Keratinocyte (primary cell): ENCODE measurements at regions not wholly inside any gene's neighbourhood (a gene's known extent, or its start where the extent isn't known, plus 50 kb on each side); places are given as distances from the start of the nearest gene placed in this dataset.

Experiments
- DNase-seq: peaks from one replicate; pipeline ENCODE4 v3.0.0-alpha.2; 2011; ENCODE audit warnings: low read depth, missing footprints, low spot score
- FAIRE-seq: peaks from 2 replicates; lab custom pipeline; 2011; peaks lifted over from hg19 to GRCh38; lab: Jason Lieb, UNC
- H2AFZ ChIP-seq: 2 replicates; pipeline ENCODE4 v1.6.0; 2012; ENCODE audit warnings: low read length, control low read depth, inconsistent platforms; ENCODE audit not compliant: control insufficient read depth
- H3K27ac ChIP-seq: 2 replicates; pipeline ENCODE4 v1.5.1; 2011; ENCODE audit warnings: low read length; ENCODE audit not compliant: control insufficient read depth, insufficient read depth
- H3K27me3 ChIP-seq: 3 replicates; pipeline ENCODE4 v1.6.0; 2011; ENCODE audit warnings: low read length; ENCODE audit not compliant: control insufficient read depth, insufficient read depth; ENCODE audit errors: extremely low read depth
- H3K36me3 ChIP-seq, 2 experiments: 2 replicates in 1 of 2; 3 replicates in 1 of 2; pipeline ENCODE4 v1.5.1; 2011; ENCODE audit warnings: low read length in 2 of 2, mild to moderate bottlenecking in 1 of 2; ENCODE audit not compliant: control insufficient read depth in 2 of 2, insufficient read depth in 2 of 2; ENCODE audit errors: extremely low read depth in 1 of 2
- H3K4me1 ChIP-seq: 3 replicates; pipeline ENCODE4 v1.5.1; 2011; ENCODE audit warnings: low read length; ENCODE audit not compliant: control insufficient read depth, insufficient read depth; ENCODE audit errors: extremely low read depth
- H3K4me2 ChIP-seq: 3 replicates; pipeline ENCODE4 v1.6.0; 2011; ENCODE audit warnings: low read depth, low read length; ENCODE audit not compliant: control insufficient read depth, insufficient read depth; ENCODE audit errors: extremely low read depth
- H3K4me3 ChIP-seq, 3 experiments: fragments of 200-600 bp in 1 of 3; sonication (generic) in 1 of 3; 2 replicates in 2 of 3; 3 replicates in 1 of 3; pipeline ENCODE4 v1.5.1; 2011 to 2016; ENCODE audit warnings: low read length in 3 of 3, mild to moderate bottlenecking in 3 of 3, control low read depth in 2 of 3, inconsistent platforms in 1 of 3, low read depth in 1 of 3, mixed read lengths in 1 of 3, mixed run types in 1 of 3, moderate library complexity in 1 of 3; ENCODE audit not compliant: control insufficient read depth in 2 of 3, insufficient read depth in 2 of 3; ENCODE audit errors: extremely low read depth in 1 of 3
- H3K79me2 ChIP-seq: 2 replicates; pipeline ENCODE4 v1.6.0; 2012; ENCODE audit warnings: low read length; ENCODE audit not compliant: control insufficient read depth, insufficient read depth
- H3K9ac ChIP-seq: 3 replicates; pipeline ENCODE4 v1.6.0; 2011; ENCODE audit warnings: low read length; ENCODE audit not compliant: control insufficient read depth, insufficient read depth; ENCODE audit errors: extremely low read depth
- H3K9me1 ChIP-seq: 3 replicates; pipeline ENCODE4 v1.6.0; 2011; ENCODE audit warnings: low read length; ENCODE audit not compliant: control insufficient read depth, insufficient read depth; ENCODE audit errors: extremely low read depth
- H3K9me3 ChIP-seq: 2 replicates; pipeline ENCODE4 v1.5.1; 2012; ENCODE audit warnings: low read depth, low read length; ENCODE audit not compliant: control insufficient read depth
- H4K20me1 ChIP-seq: 3 replicates; pipeline ENCODE4 v1.6.0; 2011; ENCODE audit warnings: low read length; ENCODE audit not compliant: control insufficient read depth, insufficient read depth; ENCODE audit errors: extremely low read depth
- CTCF ChIP-seq, 3 experiments: IDR thresholded peaks in 1 of 3; conservative IDR thresholded peaks in 1 of 3; optimal IDR thresholded peaks in 1 of 3; 2 replicates in 2 of 3; 3 replicates in 1 of 3; pipeline versions ENCODE3 to v1.5.1; 2011; ENCODE audit warnings: low read length in 3 of 3, mild to moderate bottlenecking in 3 of 3, moderate library complexity in 2 of 3, control low read depth in 1 of 3, inconsistent platforms in 1 of 3; ENCODE audit not compliant: insufficient read depth in 2 of 3; ENCODE audit errors: extremely low read depth in 1 of 3
- EZH2 ChIP-seq: IDR thresholded peaks from one replicate; pipeline ENCODE4 v1.6.1; 2012; ENCODE audit warnings: inconsistent platforms, mild to moderate bottlenecking, low read length, moderate library complexity
- dilution Hi-C: fragments of 300-500 bp; cut with MboI; formaldehyde crosslinking; loops from one replicate; pipeline ENCODE4 v1.7.0; 2020; ENCODE audit warnings: low sequenced_read_pairs; ENCODE audit not compliant: extremely low pct_ligation_motif_present

DNA sequence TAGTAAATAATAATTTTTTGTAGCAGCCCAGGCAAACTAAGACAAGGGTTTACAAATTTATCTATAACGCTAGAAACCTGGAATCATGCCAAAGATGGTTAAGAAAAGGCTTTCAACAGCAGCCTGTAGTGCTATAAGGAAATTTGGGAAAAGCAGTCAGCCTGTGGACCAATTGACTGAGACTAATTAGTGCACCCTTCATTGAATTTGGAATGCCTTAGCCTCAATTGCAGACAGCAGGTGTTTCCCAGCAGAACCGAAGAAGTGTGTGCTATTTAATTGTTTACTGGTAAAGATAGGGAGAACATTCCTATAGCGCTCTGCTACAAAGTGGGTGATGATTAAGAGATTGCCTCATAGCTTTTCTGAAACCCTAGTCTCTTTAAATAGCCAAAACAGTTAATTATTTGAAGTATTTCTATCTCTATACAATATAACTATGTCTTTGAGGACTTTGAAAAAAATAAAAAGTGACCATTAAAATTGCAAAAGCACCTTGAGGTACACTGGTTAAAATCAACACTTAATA is 1884.3 kb upstream of the PCDH20 start:
- Histone ChIP-seq H3K36me3 (no peaks in the 10 kb centered on the region), H3K27me3 (no peaks in the 10 kb centered on the region), H3K4me1 (no peaks in the 10 kb centered on the region), H3K4me2 (no peak overlapping the region), H3K79me2 (no peaks in the 10 kb centered on the region), H3K9me3 (no peaks in the 10 kb centered on the region), H3K27ac (no peak overlapping the region), H3K4me3 (no peak overlapping the region), H2AFZ (no peak overlapping the region), H3K9me1 (no peaks in the 10 kb centered on the region), H3K9ac (no peak overlapping the region), H4K20me1 (no peaks in the 10 kb centered on the region)
- dilution Hi-C loops: no loop called here
- DNase-seq (no peak), FAIRE-seq (no peak)
- TF ChIP-seq EZH2: no peak
- TF ChIP-seq CTCF (optimal IDR thresholded peaks at IDR 0.05 in 1 of 3, IDR thresholded peaks at IDR 0.05 in 1 of 3, conservative IDR thresholded peaks at IDR 0.05 in 1 of 3; ENCODE audit: extremely low read depth in 1 of 3, insufficient read depth in 2 of 3, low read length in 3 of 3): no peak

GRCh38 chr13:63297163-63297562 is 1881.5 kb upstream of the PCDH20 start:
- FAIRE-seq (no peak), DNase-seq (no peak)
- H3K79me2 ChIP-seq: no peaks in the 10 kb centered on the region
- no peak overlapping the region for H3K9ac ChIP-seq
- no peak overlapping the region for H3K4me3 ChIP-seq
- no peaks in the 10 kb centered on the region for H3K9me1 ChIP-seq
- H4K20me1 ChIP-seq: no peaks in the 10 kb centered on the region
- H3K4me1 ChIP-seq: no peaks in the 10 kb centered on the region
- H3K9me3 ChIP-seq: no peaks in the 10 kb centered on the region
- no peak overlapping the region for H3K27ac ChIP-seq
- no peaks in the 10 kb centered on the region for H3K27me3 ChIP-seq
- no peak overlapping the region for H3K4me2 ChIP-seq
- H3K36me3 ChIP-seq: no peaks in the 10 kb centered on the region
- no peak overlapping the region for H2AFZ ChIP-seq
- TF ChIP-seq EZH2 (no peak), CTCF (optimal IDR thresholded peaks at IDR 0.05 in 1 of 3, IDR thresholded peaks at IDR 0.05 in 1 of 3, conservative IDR thresholded peaks at IDR 0.05 in 1 of 3; ENCODE audit: extremely low read depth in 1 of 3, insufficient read depth in 2 of 3, low read length in 3 of 3) (no peak)
- dilution Hi-C loops: no loop called here
